ENCODE measurements at regions not wholly inside any gene's neighbourhood (a gene's known extent, or its start where the extent isn't known, plus 50 kb on each side); places are given as distances from the start of the nearest gene placed in this dataset.

DNA sequence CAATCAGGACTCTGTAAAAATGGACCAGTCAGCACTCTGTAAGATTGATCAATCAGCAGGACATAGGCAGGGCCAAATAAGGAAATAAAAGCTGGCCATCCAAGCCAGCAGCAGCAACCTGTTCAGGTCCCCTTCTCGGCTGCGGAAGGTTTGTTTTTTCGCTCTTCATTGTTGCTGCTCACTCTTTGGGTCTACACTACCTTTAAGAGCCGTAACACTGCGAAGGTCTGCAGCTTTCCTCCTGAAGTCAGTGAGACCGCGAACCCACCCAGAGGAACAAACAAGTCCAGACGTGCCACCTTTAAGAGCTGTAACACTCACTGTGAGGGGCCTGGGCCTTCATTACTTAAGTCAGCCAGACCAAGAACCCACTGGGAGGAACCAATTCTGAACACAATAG is 223.2 kb upstream of the EXOC2 start:
- H3K9me3 ChIP-seq (replicated peaks; ENCODE audit: insufficient read depth, low read length): no peaks in the 10 kb centered on the region
- TF ChIP-seq, protein P1, sequence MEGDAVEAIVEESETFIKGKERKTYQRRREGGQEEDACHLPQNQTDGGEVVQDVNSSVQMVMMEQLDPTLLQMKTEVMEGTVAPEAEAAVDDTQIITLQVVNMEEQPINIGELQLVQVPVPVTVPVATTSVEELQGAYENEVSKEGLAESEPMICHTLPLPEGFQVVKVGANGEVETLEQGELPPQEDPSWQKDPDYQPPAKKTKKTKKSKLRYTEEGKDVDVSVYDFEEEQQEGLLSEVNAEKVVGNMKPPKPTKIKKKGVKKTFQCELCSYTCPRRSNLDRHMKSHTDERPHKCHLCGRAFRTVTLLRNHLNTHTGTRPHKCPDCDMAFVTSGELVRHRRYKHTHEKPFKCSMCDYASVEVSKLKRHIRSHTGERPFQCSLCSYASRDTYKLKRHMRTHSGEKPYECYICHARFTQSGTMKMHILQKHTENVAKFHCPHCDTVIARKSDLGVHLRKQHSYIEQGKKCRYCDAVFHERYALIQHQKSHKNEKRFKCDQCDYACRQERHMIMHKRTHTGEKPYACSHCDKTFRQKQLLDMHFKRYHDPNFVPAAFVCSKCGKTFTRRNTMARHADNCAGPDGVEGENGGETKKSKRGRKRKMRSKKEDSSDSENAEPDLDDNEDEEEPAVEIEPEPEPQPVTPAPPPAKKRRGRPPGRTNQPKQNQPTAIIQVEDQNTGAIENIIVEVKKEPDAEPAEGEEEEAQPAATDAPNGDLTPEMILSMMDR (IDR thresholded peaks at IDR 0.05; ENCODE audit: low read length): no peak
- TF ChIP-seq EZH2 (optimal IDR thresholded peaks at IDR 0.05; ENCODE audit: low read depth, low read length): no peak
- no peak overlapping the region for H3K27ac ChIP-seq (ENCODE audit: low read length)

DNA sequence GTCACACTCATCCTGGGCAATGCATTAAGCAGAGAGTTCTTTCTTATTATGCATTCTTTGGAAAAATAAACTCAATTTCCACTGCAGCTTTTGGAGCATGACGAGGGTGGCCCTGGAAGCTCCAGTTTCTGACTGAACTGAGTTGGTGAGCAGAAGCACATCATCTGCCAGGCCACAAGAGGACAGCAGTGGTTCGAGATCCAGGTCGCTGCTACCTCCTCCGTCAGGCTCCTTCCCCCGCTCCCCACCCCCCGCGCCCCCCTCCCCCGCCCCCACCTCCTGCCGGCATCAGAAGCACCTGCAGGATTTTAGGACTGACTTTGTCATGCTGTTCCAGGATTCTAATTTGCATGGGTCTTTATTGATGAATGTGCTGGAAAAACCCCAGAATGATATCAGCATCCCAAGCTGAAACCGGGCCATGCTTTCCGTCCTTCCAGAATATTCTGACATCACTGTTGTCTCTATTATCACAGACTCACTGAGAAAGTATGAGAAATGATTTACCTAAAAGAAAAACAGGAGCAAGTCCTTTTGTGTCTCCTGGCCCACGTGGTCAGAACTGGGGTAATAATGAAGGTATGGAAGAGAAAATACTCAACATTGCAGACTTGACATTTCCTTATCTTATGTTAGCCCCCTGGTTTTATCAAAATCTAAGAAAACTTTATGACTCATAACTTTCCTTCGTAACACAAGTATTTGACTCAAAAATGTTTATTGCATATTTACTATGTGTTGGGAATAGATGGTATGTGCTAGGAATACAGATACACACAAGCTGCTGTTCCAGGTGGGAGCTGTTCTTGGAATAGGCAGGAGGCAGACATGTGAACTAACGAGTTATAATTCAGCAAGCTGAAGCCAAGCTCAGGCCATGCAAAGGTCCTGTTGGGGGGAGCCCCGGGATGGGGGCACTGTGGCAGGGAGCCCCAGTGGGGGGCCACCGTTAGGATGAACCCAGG is 220.2 kb upstream of the EXOC2 start:
- H3K4me1 ChIP-seq (ENCODE audit: low read length): no peaks in the 10 kb centered on the region
- TF ChIP-seq EZH2phosphoT487 (IDR thresholded peaks at IDR 0.05; ENCODE audit: low read length) (no peak), EZH2 (optimal IDR thresholded peaks at IDR 0.05; ENCODE audit: low read depth, low read length) (no peak)
- TF ChIP-seq, protein P1 (IDR thresholded peaks at IDR 0.05; ENCODE audit: low read length): peak; percentile 28
- no peak overlapping the region for H3K27ac ChIP-seq (ENCODE audit: low read length)
- no peak overlapping the region for H2AFZ ChIP-seq (ENCODE audit: low read length)
- H4K20me1 ChIP-seq (ENCODE audit: insufficient read depth, low read length): no peaks in the 10 kb centered on the region
- H3K9me2 ChIP-seq (replicated peaks; ENCODE audit: insufficient read depth, low read length): no peaks in the 10 kb centered on the region
- no peaks in the 10 kb centered on the region for H3K27me3 ChIP-seq (replicated peaks; ENCODE audit: insufficient read depth, low read length)
- H3K4me2 ChIP-seq (ENCODE audit: low read depth, low read length): no peak overlapping the region
- no peaks in the 10 kb centered on the region for H3K79me2 ChIP-seq (ENCODE audit: low read length)
- H3K9me3 ChIP-seq (replicated peaks; ENCODE audit: insufficient read depth, low read length): no peaks in the 10 kb centered on the region
- H3K9ac ChIP-seq (ENCODE audit: low read length): no peak overlapping the region
- no peak overlapping the region for H3K4me3 ChIP-seq (ENCODE audit: low read length)
- peak; percentile 15 for DNase-seq
- H3K36me3 ChIP-seq (replicated peaks; ENCODE audit: insufficient read depth, low read length): no peaks in the 10 kb centered on the region
- no peaks in the 10 kb centered on the region for H3F3A ChIP-seq (ENCODE audit: insufficient read depth, low read length)

More for the DNA sequence above, 223.2 kb upstream of the EXOC2 start:
- no peaks in the 10 kb centered on the region for H3K9me2 ChIP-seq (replicated peaks; ENCODE audit: insufficient read depth, low read length)
- no peak overlapping the region for H3K4me3 ChIP-seq (ENCODE audit: low read length)
- no peaks in the 10 kb centered on the region for H3K79me2 ChIP-seq (ENCODE audit: low read length)
- H3F3A ChIP-seq (ENCODE audit: insufficient read depth, low read length): no peaks in the 10 kb centered on the region
- H3K9ac ChIP-seq (ENCODE audit: low read length): no peak overlapping the region
- DNase-seq: no peak
- H2AFZ ChIP-seq (ENCODE audit: low read length): no peak overlapping the region
- H3K4me1 ChIP-seq (ENCODE audit: low read length): no peaks in the 10 kb centered on the region
- no peaks in the 10 kb centered on the region for H3K27me3 ChIP-seq (replicated peaks; ENCODE audit: insufficient read depth, low read length)
- H3K4me2 ChIP-seq (ENCODE audit: low read depth, low read length): no peak overlapping the region
- no peaks in the 10 kb centered on the region for H4K20me1 ChIP-seq (ENCODE audit: insufficient read depth, low read length)
- no peaks in the 10 kb centered on the region for H3K36me3 ChIP-seq (replicated peaks; ENCODE audit: insufficient read depth, low read length)

DNA sequence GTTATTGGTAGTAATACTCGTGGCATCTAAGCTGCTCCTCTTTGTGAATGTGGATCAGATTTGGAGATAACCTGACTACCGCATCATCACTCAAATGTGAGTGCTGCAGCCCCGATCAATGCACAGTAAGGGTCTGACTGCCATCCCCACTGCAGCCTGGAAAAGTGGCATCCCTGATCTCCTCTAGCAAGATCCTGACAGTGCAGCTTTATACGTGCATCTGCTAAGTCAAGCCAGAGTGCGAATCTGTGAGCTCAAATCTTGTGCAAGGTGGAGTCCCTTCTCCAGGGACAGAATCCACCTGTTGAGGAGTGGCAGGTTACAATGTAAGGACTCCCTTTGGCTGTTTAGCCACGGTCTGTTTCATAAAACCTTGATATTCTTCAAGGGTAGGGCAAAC is 215.0 kb upstream of the EXOC2 start:
- no peaks in the 10 kb centered on the region for H3K9me3 ChIP-seq (replicated peaks; ENCODE audit: insufficient read depth, low read length)
- H3K27ac ChIP-seq (ENCODE audit: low read length): no peak overlapping the region
- no peaks in the 10 kb centered on the region for H3K27me3 ChIP-seq (replicated peaks; ENCODE audit: insufficient read depth, low read length)
- DNase-seq: no peak
- no peaks in the 10 kb centered on the region for H3K79me2 ChIP-seq (ENCODE audit: low read length)
- H3K9me2 ChIP-seq (replicated peaks; ENCODE audit: insufficient read depth, low read length): no peaks in the 10 kb centered on the region
- no peak overlapping the region for H2AFZ ChIP-seq (ENCODE audit: low read length)
- H3K4me2 ChIP-seq (ENCODE audit: low read depth, low read length): no peak overlapping the region
- H3K36me3 ChIP-seq (replicated peaks; ENCODE audit: insufficient read depth, low read length): no peaks in the 10 kb centered on the region
- no peaks in the 10 kb centered on the region for H3K4me1 ChIP-seq (ENCODE audit: low read length)
- no peak for TF ChIP-seq EZH2phosphoT487 (IDR thresholded peaks at IDR 0.05; ENCODE audit: low read length)
- no peak for TF ChIP-seq EZH2 (optimal IDR thresholded peaks at IDR 0.05; ENCODE audit: low read depth, low read length)
- TF ChIP-seq, protein P1 (IDR thresholded peaks at IDR 0.05; ENCODE audit: low read length): no peak
- no peak overlapping the region for H3K4me3 ChIP-seq (ENCODE audit: low read length)
- H3K9ac ChIP-seq (ENCODE audit: low read length): no peak overlapping the region
- H4K20me1 ChIP-seq (ENCODE audit: insufficient read depth, low read length): no peaks in the 10 kb centered on the region
- H3F3A ChIP-seq (ENCODE audit: insufficient read depth, low read length): no peaks in the 10 kb centered on the region

Measured in MM.1S (cell line).